Parathyroid adenoma (tissue), 2 donors: ENCODE measurements at regions not wholly inside any gene's neighbourhood (a gene's known extent, or its start where the extent isn't known, plus 50 kb on each side); places are given as distances from the start of the nearest gene placed in this dataset.

Source experiments
- H2AFZ ChIP-seq: fragments of 300-600 bp; sonication (generic); one replicate; pipeline ENCODE4 v1.7.0; 2017; ENCODE audit warnings: antibody characterized with exemption, mild to moderate bottlenecking
- H3K27ac ChIP-seq: fragments of 300-600 bp; sonication (generic); one replicate; pipeline ENCODE4 v1.7.0; 2017
- H3K27me3 ChIP-seq: fragments of 300-600 bp; sonication (generic); one replicate; pipeline ENCODE4 v1.7.0; 2017; ENCODE audit warnings: low read length; ENCODE audit not compliant: control insufficient read depth, insufficient read depth
- H3K36me3 ChIP-seq: fragments of 300-600 bp; sonication (generic); one replicate; pipeline ENCODE4 v1.7.0; 2017; ENCODE audit warnings: low read length; ENCODE audit not compliant: control insufficient read depth, insufficient read depth
- H3K4me1 ChIP-seq: fragments of 300-600 bp; sonication (generic); one replicate; pipeline ENCODE4 v1.7.0; 2017; ENCODE audit warnings: control low read depth
- H3K4me2 ChIP-seq: fragments of 300-600 bp; sonication (generic); one replicate; pipeline ENCODE4 v1.7.0; 2017; ENCODE audit warnings: low read length
- H3K4me3 ChIP-seq: fragments of 300-600 bp; sonication (generic); one replicate; pipeline ENCODE4 v1.7.0; 2017; ENCODE audit warnings: low read depth, low read length
- H3K79me2 ChIP-seq: fragments of 300-600 bp; sonication (generic); one replicate; pipeline ENCODE4 v1.7.0; 2017; ENCODE audit warnings: control low read depth
- H3K9ac ChIP-seq: fragments of 300-600 bp; sonication (generic); one replicate; pipeline ENCODE4 v1.7.0; 2017; ENCODE audit warnings: mild to moderate bottlenecking
- H3K9me3 ChIP-seq: fragments of 300-600 bp; sonication (generic); one replicate; pipeline ENCODE4 v1.7.0; 2017; ENCODE audit warnings: low read length; ENCODE audit not compliant: control insufficient read depth
- CTCF ChIP-seq: fragments of 300-600 bp; sonication (generic); IDR thresholded peaks from one replicate; pipeline ENCODE4 v1.7.0; 2017; ENCODE audit warnings: antibody characterized with exemption, mild to moderate bottlenecking
- donor health status: primary hyperparathyroidism.

GRCh38 chr2:120509991-120510735 is 164.2 kb downstream of the INHBB start:
- Histone ChIP-seq H3K79me2 (no peaks in the 10 kb centered on the region), H2AFZ (no peak overlapping the region), H3K4me3 (no peak overlapping the region), H3K27me3 (no peaks in the 10 kb centered on the region), H3K27ac (no peak overlapping the region), H3K9ac (no peak overlapping the region), H3K4me2 (no peak overlapping the region), H3K4me1 (no peaks in the 10 kb centered on the region), H3K36me3 (no peaks in the 10 kb centered on the region), H3K9me3 (no peaks in the 10 kb centered on the region)
- no peak for TF ChIP-seq CTCF

- no peaks in the 10 kb centered on the region for H3K36me3 ChIP-seq
- no peaks in the 10 kb centered on the region for H3K9me3 ChIP-seq
- H3K4me1 ChIP-seq = no peaks in the 10 kb centered on the region
- no peak overlapping the region for H3K4me2 ChIP-seq
- no peaks in the 10 kb centered on the region for H3K79me2 ChIP-seq
- H3K27me3 ChIP-seq = no peaks in the 10 kb centered on the region
- no peak for TF ChIP-seq CTCF
- no peak overlapping the region for H3K9ac ChIP-seq
- H3K4me3 ChIP-seq = no peak overlapping the region
- H2AFZ ChIP-seq = no peak overlapping the region
- H3K27ac ChIP-seq = no peak overlapping the region
Observed at GRCh38 chr2:120510751-120511395, 164.9 kb downstream of the INHBB start.

GRCh38 chr2:120511536-120511935 is 165.6 kb downstream of the INHBB start:
- no peaks in the 10 kb centered on the region for H3K36me3 ChIP-seq
- no peaks in the 10 kb centered on the region for H3K9me3 ChIP-seq
- no peak overlapping the region for H3K4me2 ChIP-seq
- no peaks in the 10 kb centered on the region for H3K79me2 ChIP-seq
- TF ChIP-seq CTCF = no peak
- no peaks in the 10 kb centered on the region for H3K27me3 ChIP-seq
- no peak overlapping the region for H3K4me3 ChIP-seq
- H3K4me1 ChIP-seq = no peaks in the 10 kb centered on the region
- H3K9ac ChIP-seq = no peak overlapping the region
- no peak overlapping the region for H2AFZ ChIP-seq
- no peak overlapping the region for H3K27ac ChIP-seq

- H3K9me3 ChIP-seq = no peaks in the 10 kb centered on the region
- H3K36me3 ChIP-seq = no peaks in the 10 kb centered on the region
- no peak overlapping the region for H3K9ac ChIP-seq
- no peak overlapping the region for H2AFZ ChIP-seq
- no peak for TF ChIP-seq CTCF
- H3K79me2 ChIP-seq = no peaks in the 10 kb centered on the region
- no peaks in the 10 kb centered on the region for H3K27me3 ChIP-seq
- H3K27ac ChIP-seq = no peak overlapping the region
- H3K4me3 ChIP-seq = no peak overlapping the region
- no peaks in the 10 kb centered on the region for H3K4me1 ChIP-seq
- no peak overlapping the region for H3K4me2 ChIP-seq
Observed at GRCh38 chr2:120511947-120512710, 166.2 kb downstream of the INHBB start.
